HEK293T (cell line): ENCODE measurements at regions not wholly inside any gene's neighbourhood (a gene's known extent, or its start where the extent isn't known, plus 50 kb on each side); places are given as distances from the start of the nearest gene placed in this dataset.

Source experiments
- BHLHE40 ChIP-seq: fragments of 450-650 bp; IDR thresholded peaks from 2 replicates; pipeline ENCODE4 v1.6.1; 2016; ENCODE audit warnings: mild to moderate bottlenecking, moderate library complexity, borderline replicate concordance
- CTBP1 ChIP-seq: fragments of 450-650 bp; IDR thresholded peaks from 2 replicates; pipeline ENCODE4 v1.6.1; 2016; ENCODE audit warnings: borderline replicate concordance
- FOXM1 ChIP-seq: fragments of 450-650 bp; IDR thresholded peaks from 2 replicates; pipeline ENCODE4 v1.6.1; 2017; ENCODE audit warnings: mild to moderate bottlenecking, borderline replicate concordance
- HDGF ChIP-seq: fragments of 450-650 bp; IDR thresholded peaks from 2 replicates; pipeline ENCODE4 v1.6.1; 2017; ENCODE audit warnings: antibody characterized with exemption, borderline replicate concordance
- L3MBTL2 ChIP-seq: fragments of 450-650 bp; conservative IDR thresholded peaks from 2 replicates; pipeline ENCODE4 v1.6.1; 2016; ENCODE audit warnings: mild to moderate bottlenecking
- SP1 ChIP-seq: fragments of 450-650 bp; IDR thresholded peaks from 2 replicates; pipeline ENCODE4 v1.6.1; 2017
- SUZ12 ChIP-seq: fragments of 450-650 bp; IDR thresholded peaks from 2 replicates; pipeline ENCODE4 v1.6.1; 2016; ENCODE audit warnings: mild to moderate bottlenecking
- TARDBP ChIP-seq: fragments of 450-650 bp; IDR thresholded peaks from 2 replicates; pipeline ENCODE4 v1.6.1; 2016

GRCh38 chr3:90036939-90037469 lies 929.6 kb downstream of the EPHA3 start:
- no peak for TF ChIP-seq SUZ12
- no peak for TF ChIP-seq FOXM1
- no peak for TF ChIP-seq L3MBTL2
- TF ChIP-seq CTBP1: no peak
- TF ChIP-seq TARDBP: no peak
- no peak for TF ChIP-seq BHLHE40
- TF ChIP-seq SP1: no peak
- no peak for TF ChIP-seq HDGF
